Left lung (tissue), 4 donors: ENCODE measurements at regions not wholly inside any gene's neighbourhood (a gene's known extent, or its start where the extent isn't known, plus 50 kb on each side); places are given as distances from the start of the nearest gene placed in this dataset.
A peak's percentile ranks its signal among the peaks of the same experiment; 100 is the strongest.
"Not testable (repeated sequence)": the region's sequence is repeated elsewhere in the genome, so short reads cannot be mapped to it uniquely, and the experiment has no call there.

Experiments
- ATAC-seq: fragments of 200-7000 bp; cut with Tn5 transposase; one replicate; pipeline ENCODE4 v1.9.1; 2020; ENCODE audit warnings: moderate library complexity
- DNase-seq, 4 donors: peaks; one replicate each; pipeline ENCODE4 v3.0.0-alpha.2; 2013 to 2020
- H3K27ac ChIP-seq, 2 donors: fragments of 200-600 bp; sonication (generic) in 1 of 2; one replicate each; pipeline versions ENCODE4 v1.5.0 to v1.8.0; 2020 to 2021
- H3K27me3 ChIP-seq, 2 donors: fragments of 200-600 bp; sonication (generic) in 1 of 2; one replicate each; pipeline versions ENCODE4 v1.5.0 to v1.8.0; 2020 to 2021
- H3K36me3 ChIP-seq, 2 donors: fragments of 200-600 bp; sonication (generic) in 1 of 2; one replicate each; pipeline versions ENCODE4 v1.5.0 to v1.8.0; 2020 to 2021
- H3K4me1 ChIP-seq, 2 donors: fragments of 200-600 bp; one replicate each; pipeline ENCODE4 v1.8.0; 2021
- H3K4me3 ChIP-seq, 2 donors: fragments of 200-600 bp; sonication (generic) in 1 of 2; one replicate each; pipeline versions ENCODE4 v1.5.0 to v1.8.0; 2020 to 2021; ENCODE audit warnings: mild to moderate bottlenecking in 1 of 2
- H3K9me3 ChIP-seq, 2 donors: fragments of 200-600 bp; sonication (generic) in 1 of 2; one replicate each; pipeline versions ENCODE4 v1.5.0 to v1.8.0; 2020 to 2021
- intact Hi-C, 2 donors: fragments of 100-400 bp; cut with DNase I; formaldehyde crosslinking; loops; one replicate each; pipeline versions ENCODE4 v1.11.2 to v1.14.2; 2022
- TF ChIP-seq, protein P1 (sequence below), 2 donors: fragments of 200-600 bp; sonication (generic) in 1 of 2; IDR thresholded peaks; one replicate each; pipeline versions ENCODE4 v1.5.0 to v1.8.0; 2021; ENCODE audit warnings: antibody characterized with exemption in 2 of 2
- donor health status: DM: no; HTN: yes; CAD: no.
- donor health status: DM: no; HTN: no; CAD: no.

- no peak for DNase-seq
- no peak for ATAC-seq
- no peaks in the 10 kb centered on the region for H3K9me3 ChIP-seq
- TF ChIP-seq, protein P1, sequence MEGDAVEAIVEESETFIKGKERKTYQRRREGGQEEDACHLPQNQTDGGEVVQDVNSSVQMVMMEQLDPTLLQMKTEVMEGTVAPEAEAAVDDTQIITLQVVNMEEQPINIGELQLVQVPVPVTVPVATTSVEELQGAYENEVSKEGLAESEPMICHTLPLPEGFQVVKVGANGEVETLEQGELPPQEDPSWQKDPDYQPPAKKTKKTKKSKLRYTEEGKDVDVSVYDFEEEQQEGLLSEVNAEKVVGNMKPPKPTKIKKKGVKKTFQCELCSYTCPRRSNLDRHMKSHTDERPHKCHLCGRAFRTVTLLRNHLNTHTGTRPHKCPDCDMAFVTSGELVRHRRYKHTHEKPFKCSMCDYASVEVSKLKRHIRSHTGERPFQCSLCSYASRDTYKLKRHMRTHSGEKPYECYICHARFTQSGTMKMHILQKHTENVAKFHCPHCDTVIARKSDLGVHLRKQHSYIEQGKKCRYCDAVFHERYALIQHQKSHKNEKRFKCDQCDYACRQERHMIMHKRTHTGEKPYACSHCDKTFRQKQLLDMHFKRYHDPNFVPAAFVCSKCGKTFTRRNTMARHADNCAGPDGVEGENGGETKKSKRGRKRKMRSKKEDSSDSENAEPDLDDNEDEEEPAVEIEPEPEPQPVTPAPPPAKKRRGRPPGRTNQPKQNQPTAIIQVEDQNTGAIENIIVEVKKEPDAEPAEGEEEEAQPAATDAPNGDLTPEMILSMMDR (IDR thresholded peaks at IDR 0.05), result no peak
- no peaks in the 10 kb centered on the region for H3K36me3 ChIP-seq
- no peak overlapping the region for H3K4me3 ChIP-seq
- intact Hi-C loops, result no loop called here
- H3K27me3 ChIP-seq, result no peaks in the 10 kb centered on the region
- no peaks in the 10 kb centered on the region for H3K4me1 ChIP-seq
- no peak overlapping the region for H3K27ac ChIP-seq
Observed at GRCh38 chr5:117732264-117732663, 1157.6 kb upstream of the SEMA6A start.

GRCh38 chr5:117731446-117731845, 1156.8 kb upstream of the SEMA6A start:
- no peaks in the 10 kb centered on the region for H3K4me1 ChIP-seq
- intact Hi-C loops, result no loop called here
- ATAC-seq (no peak), DNase-seq (peak in 2 of 4 donors; percentile 53 to 74)
- H3K9me3 ChIP-seq, result no peaks in the 10 kb centered on the region
- no peaks in the 10 kb centered on the region for H3K27me3 ChIP-seq
- TF ChIP-seq, protein P1 (IDR thresholded peaks at IDR 0.05), result no peak
- H3K36me3 ChIP-seq, result no peaks in the 10 kb centered on the region
- H3K27ac ChIP-seq, result no peak overlapping the region
- no peak overlapping the region for H3K4me3 ChIP-seq

GRCh38 chr5:117720784-117721183, 1146.2 kb upstream of the SEMA6A start:
- H3K4me1 ChIP-seq, H3K27me3 ChIP-seq, H3K4me3 ChIP-seq, ATAC-seq, H3K36me3 ChIP-seq, DNase-seq, intact Hi-C loops, H3K27ac ChIP-seq: not testable (repeated sequence)
- H3K9me3 ChIP-seq, result peaks cover 0 to 15% of the 10 kb centered on the region in 2 donors

DNA sequence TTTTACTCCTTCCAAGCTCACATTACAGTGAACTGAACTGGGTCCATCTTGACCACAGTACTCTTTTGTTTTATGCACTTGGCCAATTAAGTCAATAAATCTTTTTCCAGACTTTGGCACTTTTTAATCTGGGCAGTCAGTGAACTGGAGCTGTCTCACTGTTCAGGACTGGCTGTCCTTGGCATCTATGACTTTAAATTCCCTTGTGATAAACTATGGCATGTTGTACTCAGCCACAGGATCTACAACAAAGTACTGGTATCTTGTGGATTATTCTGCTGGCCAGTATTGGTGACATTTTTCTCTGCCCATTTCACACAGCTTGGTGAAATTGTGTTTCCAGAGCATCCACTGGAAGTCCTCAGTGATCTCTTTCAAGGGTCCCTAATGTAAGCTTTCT, 1144.8 kb upstream of the SEMA6A start:
- ATAC-seq, result no peak
- Histone ChIP-seq H3K4me1 (no peaks in the 10 kb centered on the region), H3K27me3 (no peaks in the 10 kb centered on the region), H3K36me3 (no peaks in the 10 kb centered on the region), H3K4me3 (no peak overlapping the region), H3K9me3 (peaks cover 0 to 29% of the 10 kb centered on the region in 2 donors), H3K27ac (no peak overlapping the region)
- TF ChIP-seq, protein P1 (IDR thresholded peaks at IDR 0.05), result no peak
- no peak for DNase-seq
- intact Hi-C loops, result no loop called here

DNA sequence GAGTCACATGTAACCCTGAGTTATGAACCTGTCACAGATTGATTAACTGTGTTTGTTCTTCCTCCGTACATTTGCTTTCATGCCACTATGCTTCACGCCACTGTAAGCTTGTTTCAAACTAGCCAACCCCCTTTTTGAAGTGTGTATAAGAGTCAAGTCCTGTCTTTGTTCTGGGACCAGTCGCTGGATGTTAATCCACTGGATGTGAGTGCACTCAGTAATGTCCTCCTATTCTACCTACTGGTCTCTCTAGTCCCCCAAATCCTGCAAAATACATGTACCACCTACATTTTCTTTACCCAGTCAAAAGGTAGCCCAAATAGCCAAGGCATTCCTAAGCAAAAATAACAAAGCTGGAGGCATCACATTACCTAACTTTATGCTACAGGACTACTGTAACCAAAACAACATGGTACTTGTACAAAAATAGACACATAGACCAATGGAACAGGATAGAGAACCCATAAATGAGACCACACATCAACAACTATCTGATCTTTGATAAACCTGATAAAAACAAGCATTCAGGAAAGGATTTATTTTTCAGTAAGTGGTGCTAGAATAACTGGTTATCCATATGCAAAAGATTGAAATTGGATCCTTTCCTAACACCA, 1139.1 kb upstream of the SEMA6A start:
- DNase-seq (no peak), ATAC-seq (no peak)
- Histone ChIP-seq H3K4me3 (no peak overlapping the region), H3K36me3 (no peaks in the 10 kb centered on the region), H3K27ac (no peak overlapping the region), H3K4me1 (no peaks in the 10 kb centered on the region), H3K27me3 (no peaks in the 10 kb centered on the region), H3K9me3 (peaks cover 5 to 67% of the 10 kb centered on the region in 2 donors)
- intact Hi-C loops, result no loop called here
- TF ChIP-seq, protein P1 (IDR thresholded peaks at IDR 0.05), result no peak

DNA sequence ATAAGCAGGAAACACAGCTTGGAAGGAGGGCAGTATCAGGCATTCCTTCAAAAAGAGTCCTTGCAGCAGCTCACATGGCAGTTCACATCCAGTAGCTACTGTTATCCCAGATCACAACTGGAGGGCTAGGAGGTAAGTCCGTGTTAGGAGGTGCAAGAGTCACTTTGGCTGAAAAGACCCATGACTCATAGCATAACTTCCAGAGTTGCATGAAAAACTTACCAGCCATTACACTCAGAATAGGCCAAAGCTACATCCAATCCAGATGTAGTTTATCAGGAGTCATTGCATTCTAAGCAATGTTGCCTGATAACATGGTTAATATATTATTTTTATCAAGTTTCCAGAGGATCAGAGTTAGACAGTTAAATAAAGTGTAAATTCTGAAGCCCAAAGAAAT, 1126.4 kb upstream of the SEMA6A start:
- intact Hi-C loops, result no loop called here
- Histone ChIP-seq H3K27me3 (no peaks in the 10 kb centered on the region), H3K4me1 (no peaks in the 10 kb centered on the region), H3K27ac (no peak overlapping the region), H3K9me3 (no peaks in the 10 kb centered on the region), H3K4me3 (no peak overlapping the region), H3K36me3 (no peaks in the 10 kb centered on the region)
- DNase-seq (no peak), ATAC-seq (no peak)
- TF ChIP-seq, protein P1 (IDR thresholded peaks at IDR 0.05), result no peak
